ENCODE measurements at regions not wholly inside any gene's neighbourhood (a gene's known extent, or its start where the extent isn't known, plus 50 kb on each side); places are given as distances from the start of the nearest gene placed in this dataset.

DNA sequence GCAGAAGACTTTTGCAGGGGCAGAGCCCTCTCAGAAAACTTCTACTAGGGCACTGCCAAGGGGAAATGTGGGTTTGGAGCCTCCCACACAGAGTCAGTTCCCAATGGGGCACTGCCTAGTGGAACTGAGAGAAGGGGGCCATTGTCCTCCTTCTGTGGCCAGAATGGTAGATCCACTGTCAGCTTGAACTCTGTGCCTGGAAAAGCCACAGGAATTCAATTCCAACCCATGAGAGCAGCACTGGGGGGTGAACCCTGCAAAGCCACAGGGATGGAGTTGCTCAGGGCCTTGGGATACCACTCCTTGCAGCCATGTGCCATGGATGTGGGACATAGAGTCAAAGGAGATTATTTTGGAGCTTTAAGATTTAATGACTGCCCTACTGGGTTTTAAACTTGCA lies 262.2 kb upstream of the SEMA3C start:
- TF ChIP-seq YY1 (IDR thresholded peaks at IDR 0.05; ENCODE audit: insufficient read depth, insufficient read length), result no peak
- TF ChIP-seq SUZ12 (IDR thresholded peaks at IDR 0.05; ENCODE audit: extremely low read depth, insufficient read depth, insufficient read length), result no peak
